HG03060 (cell line): ENCODE measurements at regions not wholly inside any gene's neighbourhood (a gene's known extent, or its start where the extent isn't known, plus 50 kb on each side); places are given as distances from the start of the nearest gene placed in this dataset.
"Not testable (repeated sequence)": the region's sequence is repeated elsewhere in the genome, so short reads cannot be mapped to it uniquely, and the experiment has no call there.

Experiments used
- ATAC-seq: cut with Tn5 transposase; IDR thresholded peaks from one replicate; pipeline ENCODE4 v1.9.1; 2021; ENCODE audit warnings: low read depth, moderate number of reproducible peaks; ENCODE audit not compliant: unreplicated experiment

DNA sequence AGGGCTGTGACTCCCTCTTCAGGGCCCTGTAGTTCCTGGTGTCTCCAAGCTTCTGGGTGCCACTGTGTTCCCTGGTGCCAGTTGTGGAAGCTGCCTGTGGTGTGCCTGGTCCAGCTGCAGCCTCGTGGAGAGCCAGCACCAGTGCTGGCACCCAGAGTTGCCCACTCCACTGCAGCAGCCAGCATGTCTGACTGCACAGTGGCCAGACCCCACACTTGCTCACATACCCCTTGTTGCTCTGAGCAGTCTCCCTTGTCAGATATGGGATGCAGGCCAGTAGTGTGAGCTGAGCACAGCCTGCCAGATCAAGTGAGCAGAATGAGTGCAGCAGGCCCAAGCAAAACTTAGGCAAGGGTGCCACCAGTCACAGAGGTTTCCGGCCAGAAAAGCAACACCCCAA lies 108.6 kb downstream of the ZMAT1 start:
- ATAC-seq: no peak

DNA sequence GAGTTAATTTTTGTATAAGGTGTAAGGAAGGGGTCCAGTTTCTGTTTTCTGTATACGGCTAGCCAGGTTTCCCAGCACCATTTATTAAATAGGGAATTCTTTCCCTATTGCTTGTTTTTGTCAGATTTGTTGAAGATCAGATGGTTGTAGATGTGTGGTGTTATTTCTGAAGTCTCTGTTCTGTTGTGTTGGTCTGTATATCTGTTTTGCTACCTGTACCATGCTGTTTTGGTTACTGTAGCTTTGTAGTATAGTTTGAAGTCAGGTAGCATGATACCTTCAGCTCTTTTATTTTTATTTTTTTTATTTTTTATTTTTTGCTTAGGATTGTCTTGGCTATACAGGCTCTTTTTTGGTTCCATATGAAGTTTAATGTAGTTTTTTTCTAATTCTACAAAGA lies 114.1 kb downstream of the ZMAT1 start:
- ATAC-seq: not testable (repeated sequence)

DNA sequence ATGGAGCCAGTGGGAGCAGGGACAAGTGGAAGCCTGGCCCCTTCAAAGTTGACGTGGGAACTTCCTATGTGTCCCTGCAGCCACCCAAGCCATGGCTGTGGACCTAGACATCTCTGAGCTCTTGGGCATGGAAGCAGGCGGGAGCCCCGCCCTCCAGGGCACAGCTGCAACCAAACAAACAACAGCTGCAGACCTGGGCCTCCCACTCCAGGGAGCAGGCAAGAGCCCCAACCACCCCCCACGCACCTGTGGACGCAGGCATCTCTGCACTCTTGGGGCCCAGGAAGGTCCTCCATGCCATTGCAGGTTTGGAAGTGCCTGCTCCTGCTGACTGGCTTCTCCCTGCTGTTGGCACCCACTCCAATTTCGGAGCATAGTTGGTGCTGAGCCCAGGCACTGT lies 118.6 kb downstream of the ZMAT1 start:
- no peak for ATAC-seq

DNA sequence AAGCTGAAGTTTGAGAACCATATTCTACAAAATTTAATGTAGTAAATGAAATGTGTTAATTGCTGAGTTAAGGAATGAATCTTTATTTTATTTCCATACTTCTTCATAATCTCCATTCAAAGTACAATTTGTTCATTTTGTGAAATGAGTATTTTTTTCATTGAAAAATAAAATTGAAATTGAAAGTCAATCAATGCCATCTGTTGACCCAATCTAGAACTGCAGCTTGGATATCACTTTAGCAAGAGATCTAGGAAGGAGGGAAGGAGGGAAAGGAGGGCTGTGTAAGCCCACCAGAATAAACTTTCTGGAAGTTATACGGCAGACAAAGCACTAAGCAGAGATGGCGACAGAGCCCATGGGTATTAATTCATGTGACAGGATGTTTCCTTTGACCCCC lies 128.4 kb downstream of the ZMAT1 start:
- ATAC-seq: no peak

DNA sequence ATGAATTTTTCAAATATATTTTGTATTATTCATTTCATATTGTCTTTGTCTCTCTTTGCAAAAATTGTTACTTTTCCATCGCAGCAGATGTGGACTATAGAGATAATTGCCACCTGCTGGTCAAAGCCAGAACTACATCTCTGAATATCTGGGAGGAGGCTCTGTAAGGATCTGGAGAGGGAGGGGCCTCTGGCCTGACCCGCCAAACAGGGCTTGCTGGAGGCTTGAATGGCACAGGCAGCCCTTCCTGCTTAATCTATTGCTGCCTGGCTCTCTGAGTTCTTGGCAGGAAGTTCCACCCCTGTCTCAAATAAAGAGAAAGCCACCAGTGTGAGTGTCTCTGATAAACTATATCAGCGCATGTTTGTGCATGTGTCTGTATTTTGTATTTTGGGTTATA lies 132.4 kb downstream of the ZMAT1 start:
- ATAC-seq: peak; percentile 98

DNA sequence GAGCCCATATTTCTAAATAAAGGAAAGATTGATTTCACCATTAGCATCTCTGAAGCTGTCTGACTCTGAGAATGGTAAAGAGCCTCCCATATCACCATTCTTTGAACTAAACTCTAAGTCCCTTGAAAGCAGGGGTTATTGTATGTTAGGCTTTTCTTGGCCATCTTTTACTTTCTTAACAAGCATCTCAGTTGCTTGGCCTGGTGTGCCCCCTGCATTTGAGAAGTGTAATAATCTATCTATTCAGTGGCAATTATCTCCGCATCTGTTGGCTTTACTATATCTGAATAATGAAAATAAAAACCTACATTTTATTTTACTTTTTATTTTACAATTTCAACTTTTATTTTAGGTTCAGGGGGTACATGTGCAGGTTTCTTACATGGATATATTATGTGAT lies 128.3 kb upstream of the ARMCX2 start:
- ATAC-seq: no peak

DNA sequence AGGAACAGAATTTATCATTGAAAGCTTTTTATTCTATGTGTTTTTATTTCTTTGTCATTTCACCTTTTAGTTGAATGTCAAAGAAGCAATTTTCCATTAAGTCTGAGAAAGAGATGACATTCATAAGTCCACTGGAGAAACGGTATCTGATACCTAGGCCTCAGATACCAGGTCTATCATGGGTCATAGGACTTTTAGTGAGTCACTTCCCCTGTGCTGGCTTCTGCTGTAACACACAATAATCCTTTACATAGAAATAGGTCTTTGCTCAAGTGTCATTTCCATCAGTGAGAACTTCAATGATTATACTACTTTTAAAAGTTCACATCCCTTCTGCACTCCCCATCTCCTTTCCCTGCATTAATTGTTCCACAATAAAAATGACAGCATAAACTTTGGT lies 125.5 kb upstream of the ARMCX2 start:
- no peak for ATAC-seq

DNA sequence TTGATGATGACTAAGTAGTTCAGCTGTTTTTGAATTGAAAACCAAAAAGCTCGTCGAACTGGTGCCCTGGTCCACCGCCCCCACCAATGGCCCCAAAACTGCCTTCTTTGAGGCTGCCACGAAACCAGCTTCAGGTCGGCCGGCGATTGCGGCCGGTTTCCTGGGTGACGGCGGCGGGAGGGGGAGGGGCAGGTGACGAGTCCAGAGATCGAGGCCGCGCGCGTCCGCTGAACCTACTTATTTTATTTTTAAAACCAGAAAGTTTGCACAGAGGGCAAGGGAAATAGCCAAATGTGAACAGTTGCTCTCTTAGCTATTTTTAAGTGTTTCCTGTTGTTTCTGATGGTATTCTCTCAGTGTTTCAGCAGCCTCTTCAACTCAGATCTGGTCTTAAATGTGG lies 120.8 kb upstream of the ARMCX2 start:
- not testable (repeated sequence) for ATAC-seq

DNA sequence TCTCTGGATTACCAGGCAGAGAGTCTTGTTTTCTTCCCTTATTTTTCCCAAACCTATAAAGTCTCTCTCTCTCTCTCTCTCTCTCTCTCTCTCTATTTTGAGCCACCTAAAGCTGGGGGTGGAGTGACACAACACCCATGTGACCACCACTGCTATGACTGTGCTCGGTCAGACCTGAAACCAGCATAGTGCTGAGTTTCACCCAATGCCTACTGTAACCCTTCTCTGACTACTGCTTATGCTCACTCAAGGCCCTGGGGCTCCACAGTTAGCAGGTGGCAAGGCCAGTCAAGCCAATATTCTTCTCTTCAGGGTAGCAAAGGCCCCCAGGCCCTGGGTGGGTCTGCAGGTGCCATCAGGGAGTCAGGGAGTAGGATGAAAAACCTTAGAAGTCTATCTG lies 114.7 kb upstream of the ARMCX2 start:
- ATAC-seq: peak; percentile 100

DNA sequence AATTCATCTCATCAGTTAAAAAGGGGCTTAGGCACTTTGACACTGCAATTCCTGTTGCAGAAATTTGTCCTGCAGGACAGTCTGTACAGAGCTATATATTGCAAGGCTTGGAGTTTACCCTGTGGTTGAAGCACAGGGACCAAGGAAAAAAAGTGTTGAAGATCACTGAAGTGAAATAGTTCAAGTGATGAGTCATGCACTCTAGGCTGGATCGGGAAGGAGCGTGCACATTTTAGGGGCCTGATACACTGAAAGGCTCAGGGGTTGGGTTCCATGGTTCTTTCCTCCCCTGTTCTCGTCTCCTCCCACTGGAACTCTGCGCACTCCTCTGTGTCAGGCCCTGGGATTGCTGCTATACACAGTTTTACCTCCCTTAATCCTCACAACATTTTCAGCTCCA lies 104.9 kb upstream of the ARMCX2 start:
- ATAC-seq: no peak

DNA sequence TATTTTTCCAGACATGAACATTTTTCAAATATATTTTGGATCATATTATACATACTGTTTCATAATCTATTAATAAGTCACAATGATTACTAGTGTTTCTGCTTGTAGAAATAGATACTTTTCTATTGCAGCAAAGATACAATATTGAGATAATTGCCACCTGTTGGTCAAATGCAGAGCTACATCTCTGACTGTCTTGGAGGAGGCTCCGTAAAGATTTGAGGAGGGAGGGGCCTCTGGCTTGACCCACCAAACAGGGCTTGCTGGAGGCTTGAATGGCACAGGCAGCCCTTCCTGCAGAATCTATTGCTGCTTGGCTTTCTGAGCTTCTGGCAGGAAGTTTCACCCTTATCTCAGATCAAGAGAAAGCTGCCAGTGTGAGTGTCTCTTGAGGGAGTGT lies 99.3 kb upstream of the ARMCX2 start:
- ATAC-seq: no peak

DNA sequence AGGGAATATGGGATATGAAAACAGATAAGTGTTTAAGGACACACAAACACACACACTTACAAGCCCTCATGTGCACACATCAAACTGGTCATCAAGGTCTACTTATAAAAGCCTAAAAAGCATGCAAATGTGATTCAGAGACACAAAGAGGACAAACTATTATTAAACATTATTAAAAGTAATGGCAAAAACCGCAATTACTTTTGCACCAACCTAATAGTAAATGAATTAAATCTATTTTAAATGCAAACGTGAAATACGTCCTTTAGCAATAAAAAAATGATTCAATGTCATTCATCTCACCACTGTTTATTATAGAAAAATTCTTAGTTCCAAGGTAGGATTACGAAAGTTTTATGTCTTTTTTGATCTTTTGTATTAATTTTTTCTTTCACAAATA lies 91.1 kb upstream of the ARMCX2 start:
- no peak for ATAC-seq

DNA sequence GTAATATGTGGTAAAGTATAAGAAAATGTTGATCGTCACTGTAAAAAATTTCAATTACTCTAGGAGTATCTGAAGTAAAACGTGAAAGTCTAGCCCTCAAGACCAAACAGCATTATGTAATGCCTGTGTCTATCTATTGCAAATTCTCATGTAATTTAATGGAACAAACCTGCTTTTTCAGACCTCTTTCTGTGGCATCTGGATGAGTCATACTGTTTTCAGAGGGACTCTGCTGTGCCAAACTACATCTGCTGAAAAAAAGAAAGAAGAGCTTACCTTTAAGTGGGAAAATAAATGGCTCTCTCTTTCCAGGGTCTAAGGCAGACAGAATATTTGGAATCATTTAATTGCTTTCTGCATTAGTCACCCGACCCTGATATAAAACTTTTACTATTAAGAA lies 89.8 kb upstream of the ARMCX2 start:
- ATAC-seq: no peak

DNA sequence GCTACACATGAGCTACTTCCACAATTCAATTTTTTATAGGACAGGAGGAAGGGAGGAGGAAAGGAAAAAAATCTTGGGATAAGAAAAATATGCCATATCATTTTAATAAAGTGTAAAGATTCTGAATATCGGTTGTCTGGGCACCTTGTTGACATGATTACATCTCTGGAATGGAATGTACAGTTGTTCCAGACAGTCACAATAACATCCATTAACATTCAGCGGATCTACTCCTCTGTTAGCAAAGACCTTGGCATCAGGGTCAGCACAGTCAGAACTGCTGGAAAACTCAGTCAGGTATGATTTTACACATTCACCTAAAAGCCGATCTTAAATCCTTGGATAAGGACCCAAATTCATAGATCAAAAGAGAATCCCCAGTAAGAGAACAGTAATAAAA lies 85.4 kb upstream of the ARMCX2 start:
- no peak for ATAC-seq

DNA sequence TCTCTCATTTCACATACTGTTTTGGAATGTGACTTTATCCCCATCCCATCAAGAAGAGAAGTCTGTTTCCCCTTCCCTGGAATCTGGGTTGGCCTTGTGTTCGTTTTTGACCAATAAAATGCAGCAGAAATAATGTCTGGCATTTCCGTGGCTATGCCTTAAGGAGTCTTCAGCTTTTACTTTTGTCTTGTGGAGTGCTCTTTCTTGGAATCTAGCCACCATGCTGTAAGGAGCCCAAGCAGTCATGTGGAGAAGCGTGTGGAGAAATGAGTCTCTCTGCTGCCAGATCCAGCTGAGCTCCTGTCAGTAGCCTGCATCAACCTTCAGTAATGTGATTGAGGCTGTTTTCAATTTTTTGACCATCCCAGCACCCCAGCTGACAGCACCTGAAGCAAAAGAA lies 84.4 kb upstream of the ARMCX2 start:
- ATAC-seq: no peak

DNA sequence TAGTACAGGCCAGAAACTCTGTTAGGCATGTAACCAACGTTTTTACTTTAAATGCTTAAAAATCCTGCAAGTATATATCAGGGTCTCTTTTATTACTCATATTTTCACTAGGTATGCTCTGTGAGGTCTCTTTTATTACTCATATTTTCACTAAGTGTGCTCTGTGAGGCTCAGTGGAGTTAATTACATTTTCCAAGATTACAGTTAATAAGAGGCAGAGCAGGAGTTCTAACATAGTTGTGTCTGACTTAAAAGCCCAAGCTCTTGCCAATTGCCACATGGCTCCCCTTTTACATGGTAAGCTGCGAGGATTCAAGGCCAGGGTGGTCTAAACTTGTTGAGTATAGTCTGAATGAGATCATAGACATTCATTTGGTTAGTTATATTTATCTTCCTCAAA lies 81.0 kb upstream of the ARMCX2 start:
- no peak for ATAC-seq

DNA sequence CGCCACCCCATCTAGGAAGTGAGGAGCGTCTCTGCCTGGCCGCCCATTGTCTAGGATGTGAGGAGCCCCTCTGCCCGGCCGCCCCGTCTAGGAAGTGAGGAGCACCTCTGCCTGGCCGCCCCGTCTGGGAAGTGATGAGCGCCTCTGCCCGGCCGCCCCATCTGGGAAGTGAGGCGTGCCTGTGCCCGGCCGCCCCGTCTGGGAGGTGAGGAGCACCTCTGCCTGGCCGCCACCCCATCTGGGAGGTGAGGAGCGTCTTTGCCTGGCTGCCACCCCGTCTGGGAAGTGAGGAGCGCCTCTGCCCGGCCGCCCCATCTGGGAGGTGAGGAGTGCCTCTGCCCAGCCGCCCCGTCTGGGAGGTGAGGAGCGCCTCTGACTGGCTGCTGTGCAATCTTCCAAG lies 79.2 kb upstream of the ARMCX2 start:
- not testable (repeated sequence) for ATAC-seq

DNA sequence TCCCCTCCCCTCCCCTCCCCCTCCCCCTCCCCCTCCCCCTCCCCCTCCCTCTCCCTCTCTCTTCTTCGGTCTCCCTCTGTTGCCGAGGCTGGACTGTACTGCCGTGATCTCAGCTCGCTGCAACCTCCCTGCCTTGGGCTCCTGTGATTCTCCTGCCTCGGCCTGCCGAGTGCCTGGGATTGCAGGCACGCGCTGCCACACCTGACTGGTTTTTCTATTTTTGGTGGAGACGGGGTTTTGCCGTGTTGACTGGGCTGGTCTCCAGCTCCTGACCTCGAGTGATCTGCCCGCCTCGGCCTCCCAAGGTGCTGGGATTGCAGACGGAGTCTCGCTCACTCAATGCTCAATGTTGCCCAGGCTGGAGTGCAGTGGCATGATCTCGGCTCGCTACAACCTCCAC lies 78.8 kb upstream of the ARMCX2 start:
- not testable (repeated sequence) for ATAC-seq

DNA sequence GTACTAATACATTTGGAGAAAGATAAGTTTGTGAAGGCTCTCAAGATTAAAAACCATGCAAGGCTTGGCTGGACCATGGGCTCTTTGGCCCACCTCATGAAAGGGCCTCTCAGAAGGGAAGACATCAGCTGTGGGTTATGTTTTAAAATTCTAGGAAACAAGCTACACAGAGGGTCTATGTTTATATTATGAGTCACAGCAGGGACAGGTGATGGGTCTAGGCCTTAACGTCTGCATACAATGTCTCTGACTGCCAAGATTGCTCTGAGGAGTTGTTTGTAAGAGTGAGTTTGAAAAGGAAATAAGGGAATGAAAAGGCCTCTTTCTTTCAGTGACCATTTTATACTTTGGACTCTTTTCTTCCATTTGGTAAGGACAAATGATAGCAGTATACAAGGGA lies 77.0 kb upstream of the ARMCX2 start:
- no peak for ATAC-seq

DNA sequence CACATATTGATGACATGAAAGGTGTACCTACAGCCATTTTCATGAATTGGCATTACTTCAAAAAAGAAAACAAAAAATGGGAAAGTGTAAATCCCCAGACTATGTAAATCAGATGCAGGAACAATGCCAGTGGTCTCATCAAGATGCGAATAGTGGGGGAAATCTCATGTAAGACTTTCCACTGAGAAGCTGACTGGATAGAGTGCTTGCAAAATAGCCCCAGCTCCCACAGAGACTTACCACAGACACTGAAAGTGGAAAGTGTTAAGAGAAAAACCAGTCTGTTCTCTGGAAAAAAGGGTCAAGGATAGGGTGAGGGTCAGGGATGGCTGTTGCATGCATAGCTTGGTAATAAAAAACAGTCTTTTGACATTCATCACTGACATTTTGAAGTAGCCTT lies 73.2 kb upstream of the ARMCX2 start:
- no peak for ATAC-seq

DNA sequence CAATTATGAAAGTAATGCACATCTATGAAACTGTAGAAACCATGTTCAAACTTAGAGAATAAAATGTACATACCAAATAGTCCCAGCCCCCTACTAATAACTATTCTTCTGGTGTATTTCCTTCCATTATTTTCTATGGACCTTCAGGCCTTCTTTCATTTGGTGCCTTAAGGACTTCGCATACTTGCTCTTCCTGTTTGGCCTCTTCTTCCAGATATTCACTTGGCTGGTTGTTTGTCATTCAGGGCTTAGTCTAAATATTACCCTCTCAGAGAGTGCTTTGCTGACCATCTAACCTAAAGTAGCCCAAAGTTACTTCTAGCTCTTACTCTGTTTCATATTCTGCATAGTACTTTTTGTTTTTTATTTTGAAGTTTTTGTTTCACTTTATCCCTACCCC lies 70.3 kb upstream of the ARMCX2 start:
- ATAC-seq: no peak
